ENCODE measurements at regions not wholly inside any gene's neighbourhood (a gene's known extent, or its start where the extent isn't known, plus 50 kb on each side); places are given as distances from the start of the nearest gene placed in this dataset.

- H3K9me3 ChIP-seq (ENCODE audit: control insufficient read depth in 1 of 2, low read length in 2 of 2) = no peaks in the 10 kb centered on the region
- no peak overlapping the region for H3K27ac ChIP-seq (ENCODE audit: low read depth, low read length)
- no peaks in the 10 kb centered on the region for H3K36me3 ChIP-seq (ENCODE audit: control insufficient read depth in 1 of 2, insufficient read depth in 2 of 2, low read length in 2 of 2)
Measured at GRCh38 chr15:85324202-85324601, 56.2 kb upstream of the AKAP13 start.

GRCh38 chr15:85325834-85326233 lies 54.6 kb upstream of the AKAP13 start:
- H3K9ac ChIP-seq (ENCODE audit: low read depth in 1 of 2, low read length in 2 of 2) = no peak overlapping the region
- H3K4me1 ChIP-seq (ENCODE audit: control insufficient read depth in 1 of 2, insufficient read depth in 2 of 2, low read length in 2 of 2) = peaks cover 8 to 14% of the 10 kb centered on the region in 2 donors
- no peak overlapping the region for H3K27ac ChIP-seq (ENCODE audit: low read depth, low read length)
- no peak overlapping the region for H3K4me3 ChIP-seq (ENCODE audit: low read depth in 1 of 2, low read length in 2 of 2)
- H3K9me3 ChIP-seq (ENCODE audit: control insufficient read depth in 1 of 2, low read length in 2 of 2) = no peaks in the 10 kb centered on the region
- no peaks in the 10 kb centered on the region for H3K36me3 ChIP-seq (ENCODE audit: control insufficient read depth in 1 of 2, insufficient read depth in 2 of 2, low read length in 2 of 2)
- no peaks in the 10 kb centered on the region for H3K27me3 ChIP-seq (ENCODE audit: control insufficient read depth in 1 of 2, insufficient read depth in 2 of 2, low read length in 2 of 2)

More at GRCh38 chr15:85324202-85324601, 56.2 kb upstream of the AKAP13 start:
- no peak overlapping the region for H3K9ac ChIP-seq (ENCODE audit: low read depth in 1 of 2, low read length in 2 of 2)
- H3K27me3 ChIP-seq (ENCODE audit: control insufficient read depth in 1 of 2, insufficient read depth in 2 of 2, low read length in 2 of 2) = no peaks in the 10 kb centered on the region
- no peak overlapping the region for H3K4me3 ChIP-seq (ENCODE audit: low read depth in 1 of 2, low read length in 2 of 2)
- H3K4me1 ChIP-seq (ENCODE audit: control insufficient read depth in 1 of 2, insufficient read depth in 2 of 2, low read length in 2 of 2) = peaks cover 0 to under 1% of the 10 kb centered on the region in 2 donors

- H3K36me3 ChIP-seq (ENCODE audit: control insufficient read depth in 1 of 2, insufficient read depth in 2 of 2, low read length in 2 of 2) = no peaks in the 10 kb centered on the region
- no peak overlapping the region for H3K9ac ChIP-seq (ENCODE audit: low read depth in 1 of 2, low read length in 2 of 2)
- no peak overlapping the region for H3K4me3 ChIP-seq (ENCODE audit: low read depth in 1 of 2, low read length in 2 of 2)
- no peak overlapping the region for H3K27ac ChIP-seq (ENCODE audit: low read depth, low read length)
- no peaks in the 10 kb centered on the region for H3K9me3 ChIP-seq (ENCODE audit: control insufficient read depth in 1 of 2, low read length in 2 of 2)
- H3K27me3 ChIP-seq (ENCODE audit: control insufficient read depth in 1 of 2, insufficient read depth in 2 of 2, low read length in 2 of 2) = no peaks in the 10 kb centered on the region
- peaks cover 12 to 19% of the 10 kb centered on the region in 2 donors for H3K4me1 ChIP-seq (ENCODE audit: control insufficient read depth in 1 of 2, insufficient read depth in 2 of 2, low read length in 2 of 2)
Measured at GRCh38 chr15:85326291-85326690, 54.1 kb upstream of the AKAP13 start.

GRCh38 chr15:85327820-85328219 lies 52.6 kb upstream of the AKAP13 start:
- Histone ChIP-seq H3K9ac (ENCODE audit: low read depth in 1 of 2, low read length in 2 of 2) (no peak overlapping the region), H3K4me1 (ENCODE audit: control insufficient read depth in 1 of 2, insufficient read depth in 2 of 2, low read length in 2 of 2) (peaks cover 19 to 26% of the 10 kb centered on the region in 2 donors), H3K27ac (ENCODE audit: low read depth, low read length) (no peak overlapping the region), H3K36me3 (ENCODE audit: control insufficient read depth in 1 of 2, insufficient read depth in 2 of 2, low read length in 2 of 2) (no peaks in the 10 kb centered on the region), H3K27me3 (ENCODE audit: control insufficient read depth in 1 of 2, insufficient read depth in 2 of 2, low read length in 2 of 2) (no peaks in the 10 kb centered on the region), H3K9me3 (ENCODE audit: control insufficient read depth in 1 of 2, low read length in 2 of 2) (no peaks in the 10 kb centered on the region), H3K4me3 (ENCODE audit: low read depth in 1 of 2, low read length in 2 of 2) (no peak overlapping the region)

GRCh38 chr15:85329561-85330422 lies 50.6 kb upstream of the AKAP13 start:
- Histone ChIP-seq H3K4me1 (ENCODE audit: control insufficient read depth in 1 of 2, insufficient read depth in 2 of 2, low read length in 2 of 2) (peaks cover 19 to 26% of the 10 kb centered on the region in 2 donors), H3K27ac (ENCODE audit: low read depth, low read length) (peak overlapping the region; percentile 48), H3K9me3 (ENCODE audit: control insufficient read depth in 1 of 2, low read length in 2 of 2) (no peaks in the 10 kb centered on the region), H3K36me3 (ENCODE audit: control insufficient read depth in 1 of 2, insufficient read depth in 2 of 2, low read length in 2 of 2) (no peaks in the 10 kb centered on the region), H3K9ac (ENCODE audit: low read depth in 1 of 2, low read length in 2 of 2) (peak overlapping the region; percentile 31 to 32), H3K27me3 (ENCODE audit: control insufficient read depth in 1 of 2, insufficient read depth in 2 of 2, low read length in 2 of 2) (no peaks in the 10 kb centered on the region), H3K4me3 (ENCODE audit: low read depth in 1 of 2, low read length in 2 of 2) (peak overlapping the region; percentile 66 to 83)

All from duodenal mucosa (tissue), 2 donors.